HG03064 (cell line): ENCODE measurements at regions not wholly inside any gene's neighbourhood (a gene's known extent, or its start where the extent isn't known, plus 50 kb on each side); places are given as distances from the start of the nearest gene placed in this dataset.

ENCODE experiments used
- ATAC-seq: cut with Tn5 transposase; IDR thresholded peaks from one replicate; pipeline ENCODE4 v1.9.1; 2021; ENCODE audit warnings: low read depth; ENCODE audit not compliant: unreplicated experiment

- ATAC-seq = no peak
Observed at GRCh38 chr22:48253136-48253535, 1490.7 kb downstream of the TBC1D22A start.

DNA sequence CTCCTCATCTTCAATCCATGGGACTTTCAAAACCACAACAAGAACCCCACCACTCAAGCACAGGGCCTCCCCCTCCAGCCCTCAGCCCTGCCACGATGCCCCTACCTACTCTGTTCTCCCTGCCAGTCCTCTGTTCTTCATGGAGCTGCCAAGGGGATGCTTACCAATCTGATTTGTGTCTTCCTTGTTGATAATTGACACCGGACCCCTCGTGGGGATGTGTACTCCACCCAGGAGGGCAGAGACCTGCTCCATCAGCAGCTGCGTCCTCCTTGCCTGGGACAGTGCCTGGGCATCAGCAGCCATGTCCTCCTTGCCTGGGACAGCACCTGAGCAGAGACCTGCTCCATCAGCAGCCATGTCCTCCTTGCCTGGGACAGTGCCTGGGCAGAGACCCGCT, 1489.2 kb downstream of the TBC1D22A start:
- ATAC-seq = no peak

GRCh38 chr22:48250937-48251530, 1488.6 kb downstream of the TBC1D22A start:
- no peak for ATAC-seq

DNA sequence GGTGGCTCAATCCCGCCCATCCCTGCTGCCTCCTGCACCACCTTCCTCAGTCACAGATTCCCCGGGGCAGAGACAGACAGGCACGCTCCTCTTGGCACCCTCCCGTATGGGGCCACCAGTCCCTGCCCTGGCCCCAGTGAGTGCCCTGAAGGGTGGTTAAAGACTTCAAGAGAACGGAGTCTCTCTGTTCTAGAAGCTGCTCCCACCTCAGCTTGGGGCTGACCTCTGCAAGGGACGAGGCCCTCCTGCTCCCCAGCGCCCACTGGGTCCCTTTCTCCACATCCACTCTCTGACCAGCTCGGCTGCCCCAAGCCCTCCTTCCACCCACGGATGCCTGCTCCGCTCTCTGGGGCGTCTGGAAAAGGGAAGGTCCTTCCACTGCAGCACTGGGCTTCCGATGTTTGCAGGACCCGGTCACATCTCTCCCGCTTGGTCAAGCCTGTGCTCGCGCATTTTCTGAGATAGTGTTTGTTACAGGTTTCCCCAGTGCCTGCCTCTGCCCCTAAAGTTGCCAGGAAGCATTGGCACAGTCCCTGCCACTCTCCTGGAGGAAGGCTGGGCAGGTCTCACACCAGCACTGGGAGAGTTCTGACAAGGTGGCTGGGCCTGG, 1487.9 kb downstream of the TBC1D22A start:
- ATAC-seq = no peak

GRCh38 chr22:48249713-48250268, 1487.3 kb downstream of the TBC1D22A start:
- ATAC-seq = no peak

- ATAC-seq = no peak
Observed at GRCh38 chr22:48248901-48249455, 1486.5 kb downstream of the TBC1D22A start.

GRCh38 chr22:48247829-48248228, 1485.4 kb downstream of the TBC1D22A start:
- ATAC-seq = no peak

DNA sequence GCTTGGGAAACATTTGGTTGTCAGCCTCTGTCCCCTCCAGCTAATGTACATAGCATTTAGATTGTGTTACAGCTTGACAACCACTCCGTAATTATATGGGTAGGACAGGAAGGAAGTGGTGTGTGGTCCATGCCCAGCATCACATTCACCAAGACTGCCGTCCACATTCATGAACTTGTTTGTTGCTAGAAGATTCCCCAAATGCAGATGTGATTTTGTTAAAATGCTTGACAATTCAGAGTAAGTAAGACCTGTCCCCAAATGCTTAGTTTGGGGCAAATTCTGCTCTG, 1482.7 kb downstream of the TBC1D22A start:
- no peak for ATAC-seq

DNA sequence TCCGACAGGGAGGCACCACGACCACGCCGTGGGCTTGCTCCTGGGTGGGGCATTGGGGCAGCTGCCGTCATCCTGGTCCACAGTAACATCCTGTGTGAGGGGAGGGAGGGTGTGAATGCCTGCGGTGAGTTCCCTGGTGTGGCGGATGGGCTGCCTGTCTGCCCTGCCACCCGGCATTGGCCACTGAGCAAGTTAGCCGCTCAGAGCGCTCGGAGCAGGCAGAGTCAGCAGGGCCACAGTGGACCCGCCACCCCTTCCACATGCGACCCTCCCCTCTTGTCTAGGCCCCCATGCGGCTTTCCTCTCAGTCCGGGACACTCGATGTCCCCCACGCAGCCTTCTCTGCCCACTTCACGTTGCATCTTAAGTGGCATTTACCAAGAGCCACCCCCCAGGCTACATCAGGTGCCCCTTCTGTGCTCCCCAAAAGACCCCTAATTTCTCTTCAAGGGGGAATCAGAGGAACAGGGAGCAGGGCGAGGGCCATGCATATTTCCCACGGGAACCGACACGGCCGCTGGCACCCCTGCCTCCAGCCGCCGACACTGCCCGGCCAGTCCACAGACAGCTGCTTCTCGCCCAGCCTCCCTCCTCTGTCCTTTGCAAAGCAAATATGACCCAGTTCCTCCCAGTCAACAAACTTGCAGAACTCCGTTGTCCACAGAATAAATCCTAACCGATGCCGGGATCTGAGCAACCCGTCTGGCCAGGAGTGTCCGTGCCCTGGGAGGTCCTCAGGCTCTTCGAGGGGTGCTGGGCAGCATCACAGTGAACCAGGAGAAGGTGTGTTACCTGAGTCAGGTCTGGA, 1482.1 kb downstream of the TBC1D22A start:
- no peak for ATAC-seq

DNA sequence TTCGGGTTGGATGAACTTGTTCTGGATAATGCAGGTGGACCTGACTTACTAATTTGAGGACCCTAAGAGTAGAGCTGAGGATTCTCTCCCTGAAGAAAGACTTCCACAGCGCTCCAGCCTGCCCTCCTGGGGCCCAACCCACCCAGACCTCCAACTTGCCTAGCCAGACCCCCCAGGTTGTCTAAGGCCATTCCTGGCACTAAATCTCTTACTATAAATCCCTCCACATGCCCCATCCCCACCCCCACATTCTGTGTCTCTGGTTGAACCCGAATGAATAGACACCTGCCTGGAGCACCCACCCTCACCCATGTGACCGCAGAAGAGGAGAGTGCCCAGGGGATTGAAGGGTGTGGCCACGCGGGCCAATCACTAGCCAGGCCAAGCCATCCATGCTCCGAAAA, 1480.0 kb downstream of the TBC1D22A start:
- ATAC-seq = no peak

- ATAC-seq = no peak
Observed at GRCh38 chr22:48241658-48242057, 1479.2 kb downstream of the TBC1D22A start.

DNA sequence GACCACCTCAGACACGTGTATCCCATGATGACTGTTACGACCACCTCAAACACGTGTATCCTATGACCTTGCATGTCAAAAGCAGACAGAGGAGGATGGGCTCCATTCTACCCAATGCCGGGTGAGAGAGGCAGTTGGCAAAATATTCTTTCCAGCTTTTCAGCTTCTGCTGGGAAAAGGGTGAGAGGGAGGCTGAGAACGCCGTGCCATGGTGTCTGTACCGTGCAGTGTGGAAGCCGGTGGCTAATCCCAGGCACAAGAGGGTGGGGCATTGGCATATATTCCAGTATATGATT, 1478.4 kb downstream of the TBC1D22A start:
- ATAC-seq = no peak

GRCh38 chr22:48240148-48240934, 1477.9 kb downstream of the TBC1D22A start:
- ATAC-seq = no peak

GRCh38 chr22:48239461-48240147, 1477.2 kb downstream of the TBC1D22A start:
- no peak for ATAC-seq

- ATAC-seq = no peak
Observed at GRCh38 chr22:48238966-48239365, 1476.5 kb downstream of the TBC1D22A start.

- no peak for ATAC-seq
Observed at GRCh38 chr22:48238284-48238915, 1476.0 kb downstream of the TBC1D22A start.

- no peak for ATAC-seq
Observed at GRCh38 chr22:48237466-48238283, 1475.2 kb downstream of the TBC1D22A start.

- no peak for ATAC-seq
Observed at GRCh38 chr22:48236261-48236660, 1473.8 kb downstream of the TBC1D22A start.

GRCh38 chr22:48235744-48236143, 1473.3 kb downstream of the TBC1D22A start:
- no peak for ATAC-seq
